Colonic mucosa (tissue), 4 donors: ENCODE measurements at regions not wholly inside any gene's neighbourhood (a gene's known extent, or its start where the extent isn't known, plus 50 kb on each side); places are given as distances from the start of the nearest gene placed in this dataset.
"Not testable (repeated sequence)": the region's sequence is repeated elsewhere in the genome, so short reads cannot be mapped to it uniquely, and the experiment has no call there.

Experiments
- DNase-seq: peaks from one replicate; pipeline ENCODE4 v3.0.0-alpha.2; 2020
- H3K27ac ChIP-seq: fragments of 200-600 bp; one replicate; pipeline ENCODE4 v1.8.0; 2021
- H3K27me3 ChIP-seq: fragments of 200-600 bp; one replicate; pipeline ENCODE4 v1.8.0; 2021
- H3K36me3 ChIP-seq: fragments of 200-600 bp; one replicate; pipeline ENCODE4 v1.8.0; 2021
- H3K4me1 ChIP-seq: fragments of 200-600 bp; one replicate; pipeline ENCODE4 v1.8.0; 2021; ENCODE audit warnings: mild to moderate bottlenecking
- H3K4me3 ChIP-seq: fragments of 200-600 bp; one replicate; pipeline ENCODE4 v1.8.0; 2021
- H3K9ac ChIP-seq, 2 donors: one replicate each; pipeline ENCODE4 v1.7.0; 2013; ENCODE audit warnings: control low read depth in 2 of 2, low read depth in 2 of 2, low read length in 2 of 2
- H3K9me3 ChIP-seq: fragments of 200-600 bp; one replicate; pipeline ENCODE4 v1.8.0; 2021
- intact Hi-C: fragments of 100-400 bp; cut with DNase I; formaldehyde crosslinking; loops from one replicate; pipeline ENCODE4 v1.14.1; 2022
- TF ChIP-seq, protein P1 (sequence below): fragments of 200-600 bp; IDR thresholded peaks from one replicate; pipeline ENCODE4 v1.8.0; 2022; ENCODE audit warnings: antibody characterized with exemption, mild to moderate bottlenecking
- donor health status: healthy.
- donor health status: DM: no; HTN: no; CAD: no.
- donor health status: DM: no; HTN: no; CAD: no.

- Histone ChIP-seq H3K27me3 (no peaks in the 10 kb centered on the region), H3K9ac (no peak overlapping the region), H3K9me3 (no peaks in the 10 kb centered on the region), H3K4me1 (no peaks in the 10 kb centered on the region), H3K36me3 (no peaks in the 10 kb centered on the region), H3K27ac (no peak overlapping the region), H3K4me3 (no peak overlapping the region)
- DNase-seq = no peak
- TF ChIP-seq, protein P1, sequence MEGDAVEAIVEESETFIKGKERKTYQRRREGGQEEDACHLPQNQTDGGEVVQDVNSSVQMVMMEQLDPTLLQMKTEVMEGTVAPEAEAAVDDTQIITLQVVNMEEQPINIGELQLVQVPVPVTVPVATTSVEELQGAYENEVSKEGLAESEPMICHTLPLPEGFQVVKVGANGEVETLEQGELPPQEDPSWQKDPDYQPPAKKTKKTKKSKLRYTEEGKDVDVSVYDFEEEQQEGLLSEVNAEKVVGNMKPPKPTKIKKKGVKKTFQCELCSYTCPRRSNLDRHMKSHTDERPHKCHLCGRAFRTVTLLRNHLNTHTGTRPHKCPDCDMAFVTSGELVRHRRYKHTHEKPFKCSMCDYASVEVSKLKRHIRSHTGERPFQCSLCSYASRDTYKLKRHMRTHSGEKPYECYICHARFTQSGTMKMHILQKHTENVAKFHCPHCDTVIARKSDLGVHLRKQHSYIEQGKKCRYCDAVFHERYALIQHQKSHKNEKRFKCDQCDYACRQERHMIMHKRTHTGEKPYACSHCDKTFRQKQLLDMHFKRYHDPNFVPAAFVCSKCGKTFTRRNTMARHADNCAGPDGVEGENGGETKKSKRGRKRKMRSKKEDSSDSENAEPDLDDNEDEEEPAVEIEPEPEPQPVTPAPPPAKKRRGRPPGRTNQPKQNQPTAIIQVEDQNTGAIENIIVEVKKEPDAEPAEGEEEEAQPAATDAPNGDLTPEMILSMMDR = no peak
- intact Hi-C loops = no loop called here
Observed at GRCh38 chr6:140385679-140386078, 1011.2 kb upstream of the CITED2 start.

DNA sequence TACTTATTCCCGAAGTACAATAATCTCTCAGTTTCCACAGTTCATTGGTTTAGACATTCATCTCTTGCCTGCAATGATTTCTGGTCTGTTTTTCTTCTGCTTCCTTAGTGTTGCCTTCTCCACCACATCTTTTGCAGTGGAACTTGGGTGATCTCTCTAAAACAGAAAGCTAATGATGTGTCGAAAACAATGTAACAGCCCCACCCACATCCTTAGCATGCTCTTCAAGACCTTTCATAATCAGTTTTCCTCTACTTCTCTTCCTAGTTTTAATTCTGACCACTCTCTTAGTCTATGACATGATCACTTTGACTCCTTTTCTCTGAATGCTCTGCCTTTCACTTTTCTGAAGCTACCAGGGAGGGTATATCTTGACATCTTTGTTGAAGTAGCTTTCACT is 1007.9 kb upstream of the CITED2 start:
- Histone ChIP-seq H3K27me3 (no peaks in the 10 kb centered on the region), H3K9ac (no peak overlapping the region), H3K4me3 (no peak overlapping the region), H3K9me3 (no peaks in the 10 kb centered on the region), H3K4me1 (no peaks in the 10 kb centered on the region), H3K27ac (no peak overlapping the region), H3K36me3 (no peaks in the 10 kb centered on the region)
- no peak for DNase-seq
- TF ChIP-seq, protein P1 = no peak
- intact Hi-C loops = no loop called here

GRCh38 chr6:140380427-140381218 is 1006.2 kb upstream of the CITED2 start:
- H3K27ac ChIP-seq = no peak overlapping the region
- no peak for DNase-seq
- no peak overlapping the region for H3K9ac ChIP-seq
- no peaks in the 10 kb centered on the region for H3K27me3 ChIP-seq
- intact Hi-C loops = no loop called here
- H3K4me3 ChIP-seq = no peak overlapping the region
- H3K4me1 ChIP-seq = no peaks in the 10 kb centered on the region
- H3K9me3 ChIP-seq = no peaks in the 10 kb centered on the region
- TF ChIP-seq, protein P1 = no peak
- H3K36me3 ChIP-seq = no peaks in the 10 kb centered on the region

- H3K4me3 ChIP-seq = no peak overlapping the region
- intact Hi-C loops = no loop called here
- H3K9ac ChIP-seq = no peak overlapping the region
- H3K27ac ChIP-seq = no peak overlapping the region
- TF ChIP-seq, protein P1 = no peak
- no peaks in the 10 kb centered on the region for H3K4me1 ChIP-seq
- H3K36me3 ChIP-seq = no peaks in the 10 kb centered on the region
- no peak for DNase-seq
- no peaks in the 10 kb centered on the region for H3K9me3 ChIP-seq
- no peaks in the 10 kb centered on the region for H3K27me3 ChIP-seq
Observed at GRCh38 chr6:140379919-140380318, 1005.5 kb upstream of the CITED2 start.

- TF ChIP-seq, protein P1 = no peak
- DNase-seq = no peak
- H3K27me3 ChIP-seq = no peaks in the 10 kb centered on the region
- H3K4me1 ChIP-seq = no peaks in the 10 kb centered on the region
- intact Hi-C loops = no loop called here
- no peak overlapping the region for H3K9ac ChIP-seq
- H3K4me3 ChIP-seq = no peak overlapping the region
- no peak overlapping the region for H3K27ac ChIP-seq
- H3K9me3 ChIP-seq = no peaks in the 10 kb centered on the region
- H3K36me3 ChIP-seq = no peaks in the 10 kb centered on the region
Observed at GRCh38 chr6:140376209-140376608, 1001.8 kb upstream of the CITED2 start.

DNA sequence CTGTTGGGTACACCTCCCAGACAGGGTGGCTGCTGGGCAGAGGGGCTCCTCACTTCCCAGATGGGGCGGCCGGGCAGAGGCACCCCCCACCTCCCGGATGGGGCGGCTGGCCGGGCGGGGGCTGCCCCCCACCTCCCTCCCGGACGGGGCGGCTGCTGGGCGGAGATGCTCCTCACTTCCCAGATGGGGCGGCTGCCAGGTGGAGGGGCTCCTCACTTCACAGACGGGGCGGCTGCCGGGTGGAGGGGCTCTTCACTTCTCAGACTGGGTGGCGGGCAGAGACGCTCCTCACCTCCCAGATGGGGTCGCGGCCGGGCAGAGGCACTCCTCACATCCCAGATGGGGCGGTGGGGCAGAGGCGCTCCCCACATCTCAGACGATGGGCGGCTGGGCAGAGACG is 999.3 kb upstream of the CITED2 start:
- H3K27me3 ChIP-seq, DNase-seq, H3K4me1 ChIP-seq, H3K27ac ChIP-seq, H3K4me3 ChIP-seq, H3K9me3 ChIP-seq, H3K36me3 ChIP-seq, H3K9ac ChIP-seq, intact Hi-C loops: not testable (repeated sequence)
